ENCODE measurements at regions not wholly inside any gene's neighbourhood (a gene's known extent, or its start where the extent isn't known, plus 50 kb on each side); places are given as distances from the start of the nearest gene placed in this dataset.

GRCh38 chr13:29709407-29710069 is 114.0 kb upstream of the SLC7A1 start:
- ATAC-seq: no peak
- TF ChIP-seq RARB (CRISPR knock-in tag; IDR thresholded peaks at IDR 0.05): no peak
- no peak for TF ChIP-seq BACH2 (CRISPR knock-in tag; IDR thresholded peaks at IDR 0.05; ENCODE audit: borderline replicate concordance)
- TF ChIP-seq ZNF70 (CRISPR knock-in tag; IDR thresholded peaks at IDR 0.05): no peak
- TF ChIP-seq SNAI2 (CRISPR knock-in tag; IDR thresholded peaks at IDR 0.05): no peak
- TF ChIP-seq CSRNP3 (CRISPR knock-in tag; IDR thresholded peaks at IDR 0.05): no peak
- TF ChIP-seq ESRRG (CRISPR knock-in tag; IDR thresholded peaks at IDR 0.05): no peak
- no peak for TF ChIP-seq ZC3H10 (CRISPR knock-in tag; IDR thresholded peaks at IDR 0.05)
- TF ChIP-seq CSDC2 (CRISPR knock-in tag; IDR thresholded peaks at IDR 0.05): no peak
- no peak for TF ChIP-seq POU6F1 (CRISPR knock-in tag; IDR thresholded peaks at IDR 0.05; ENCODE audit: borderline replicate concordance, low read depth)
- no peak for TF ChIP-seq ZNF565 (CRISPR knock-in tag; conservative IDR thresholded peaks at IDR 0.05; ENCODE audit: low read depth)
- TF ChIP-seq TSHZ2 (CRISPR knock-in tag; IDR thresholded peaks at IDR 0.05): no peak
- TF ChIP-seq PATZ1 (CRISPR knock-in tag; IDR thresholded peaks at IDR 0.05; ENCODE audit: borderline replicate concordance): no peak
- no peak for TF ChIP-seq TCF4 (CRISPR knock-in tag; IDR thresholded peaks at IDR 0.05; ENCODE audit: borderline replicate concordance)
- no peak for TF ChIP-seq GLIS3 (CRISPR knock-in tag; IDR thresholded peaks at IDR 0.05)
- no peak for TF ChIP-seq PPARA (CRISPR knock-in tag; IDR thresholded peaks at IDR 0.05; ENCODE audit: borderline replicate concordance)
- TF ChIP-seq ARNTL (CRISPR knock-in tag; IDR thresholded peaks at IDR 0.05; ENCODE audit: borderline replicate concordance, low read depth): no peak
- no peak for TF ChIP-seq CREB5 (CRISPR knock-in tag; IDR thresholded peaks at IDR 0.05; ENCODE audit: low read depth)
- TF ChIP-seq ISL1 (CRISPR knock-in tag; IDR thresholded peaks at IDR 0.05): no peak

- ATAC-seq: peak; percentile 88
Measured at GRCh38 chr13:29707876-29708543, 112.5 kb upstream of the SLC7A1 start.

More at GRCh38 chr13:29707876-29708543, 112.5 kb upstream of the SLC7A1 start:
- TF ChIP-seq BACH2 (CRISPR knock-in tag; IDR thresholded peaks at IDR 0.05; ENCODE audit: borderline replicate concordance) (no peak), ESRRG (CRISPR knock-in tag; IDR thresholded peaks at IDR 0.05) (no peak), ISL1 (CRISPR knock-in tag; IDR thresholded peaks at IDR 0.05) (no peak), GLIS3 (CRISPR knock-in tag; IDR thresholded peaks at IDR 0.05) (no peak), OSR1 (CRISPR knock-in tag; IDR thresholded peaks at IDR 0.05) (no peak), CREB5 (CRISPR knock-in tag; IDR thresholded peaks at IDR 0.05; ENCODE audit: low read depth) (no peak), POU6F1 (CRISPR knock-in tag; IDR thresholded peaks at IDR 0.05; ENCODE audit: borderline replicate concordance, low read depth) (no peak), ZNF70 (CRISPR knock-in tag; IDR thresholded peaks at IDR 0.05) (no peak), SNAI2 (CRISPR knock-in tag; IDR thresholded peaks at IDR 0.05) (no peak), ZFP3 (CRISPR knock-in tag; IDR thresholded peaks at IDR 0.05) (no peak), RARB (CRISPR knock-in tag; IDR thresholded peaks at IDR 0.05) (no peak)

Data from SK-N-SH treated with all-trans-retinoic acid at 6 μM for 48 hours (cell line).